IMR-90 (cell line): ENCODE measurements at regions not wholly inside any gene's neighbourhood (a gene's known extent, or its start where the extent isn't known, plus 50 kb on each side); places are given as distances from the start of the nearest gene placed in this dataset.

Experiments
- ATAC-seq: fragments of 200-7000 bp; cut with Tn5 transposase; 2 replicates; pipeline ENCODE4 v1.9.1; 2020; ENCODE audit warnings: low read depth, mild to moderate bottlenecking, moderate library complexity
- BruUV-seq: library from RNA; stranded (reverse); fragments of 400-500 nt; replicated peaks from 2 replicates; lab custom pipeline; 2021; lab: Mats Ljungman, UMichigan
- CTCF ChIA-PET: fragments of 300-600 bp; formaldehyde crosslinking; extraction: SDS; loops from one replicate; lab custom pipeline; 2021; ENCODE audit warnings: antibody characterized with exemption; lab: Yijun Ruan, JAX
- POLR2A ChIA-PET: fragments of 300-600 bp; sonication (Branson Sonifier 250); formaldehyde crosslinking; loops from one replicate; lab custom pipeline; 2022; ENCODE audit warnings: antibody characterized with exemption; ENCODE audit not compliant: unreplicated experiment; lab: Charles Lee
- DNase-seq: peaks from one replicate; pipeline ENCODE4 v3.0.0; 2013
- H2AFZ ChIP-seq: replicated peaks from 2 replicates; pipeline ENCODE3; 2013; ENCODE audit warnings: low read length, mild to moderate bottlenecking; ENCODE audit not compliant: poor library complexity
- H2AK5ac ChIP-seq: 2 replicates; pipeline ENCODE4 v1.6.1; 2013; ENCODE audit warnings: low read depth, low read length, inconsistent platforms
- H2AK9ac ChIP-seq: replicated peaks from 2 replicates; pipeline ENCODE3; 2013; ENCODE audit warnings: mild to moderate bottlenecking, low read depth, low read length, moderate library complexity; ENCODE audit not compliant: poor library complexity
- H2BK120ac ChIP-seq: 2 replicates; pipeline ENCODE4 v1.6.1; 2013; ENCODE audit warnings: low read depth, low read length, inconsistent platforms
- H2BK15ac ChIP-seq: 3 replicates; pipeline ENCODE4 v1.6.1; 2013; ENCODE audit warnings: low read depth, low read length, inconsistent platforms
- H2BK20ac ChIP-seq: 2 replicates; pipeline ENCODE4 v1.6.1; 2013; ENCODE audit warnings: low read depth, mild to moderate bottlenecking, inconsistent platforms, low read length, moderate library complexity
- H2BK5ac ChIP-seq: 2 replicates; pipeline ENCODE4 v1.6.1; 2013; ENCODE audit warnings: mild to moderate bottlenecking, low read depth, low read length, inconsistent platforms; ENCODE audit not compliant: poor library complexity, severe bottlenecking
- H3K14ac ChIP-seq: replicated peaks from 2 replicates; pipeline ENCODE4 v1.6.1; 2013; ENCODE audit warnings: low read depth, low read length, inconsistent platforms
- H3K18ac ChIP-seq: 2 replicates; pipeline ENCODE4 v1.6.1; 2013; ENCODE audit warnings: low read depth, low read length, control low read depth
- H3K23ac ChIP-seq: 2 replicates; pipeline ENCODE4 v1.6.1; 2013; ENCODE audit warnings: low read depth, low read length, inconsistent platforms
- H3K27ac ChIP-seq: 2 replicates; pipeline ENCODE4 v1.5.1; 2013; ENCODE audit warnings: mild to moderate bottlenecking, control low read depth, low read length; ENCODE audit not compliant: insufficient read depth
- H3K27me3 ChIP-seq: 2 replicates; pipeline ENCODE4 v1.6.1; 2013; ENCODE audit warnings: low read length; ENCODE audit not compliant: control insufficient read depth, insufficient read depth
- H3K36me3 ChIP-seq: 2 replicates; pipeline ENCODE4 v1.6.1; 2013; ENCODE audit warnings: low read length, mixed read lengths; ENCODE audit not compliant: control insufficient read depth, insufficient read depth
- H3K4ac ChIP-seq: 2 replicates; pipeline ENCODE4 v1.6.1; 2013; ENCODE audit warnings: low read depth, low read length, inconsistent platforms
- H3K4me1 ChIP-seq: 2 replicates; pipeline ENCODE4 v1.6.1; 2013; ENCODE audit warnings: low read length, mixed read lengths; ENCODE audit not compliant: control insufficient read depth, insufficient read depth
- H3K4me2 ChIP-seq: 2 replicates; pipeline ENCODE4 v1.6.1; 2013; ENCODE audit warnings: low read depth, mild to moderate bottlenecking, control low read depth, low read length, moderate library complexity
- H3K4me3 ChIP-seq: 2 replicates; pipeline ENCODE4 v1.5.1; 2013; ENCODE audit warnings: low read depth, mild to moderate bottlenecking, control low read depth, low read length, moderate library complexity; ENCODE audit not compliant: insufficient read depth
- H3K56ac ChIP-seq: 2 replicates; pipeline ENCODE4 v1.6.1; 2013; ENCODE audit warnings: low read length, inconsistent platforms; ENCODE audit not compliant: insufficient read depth; ENCODE audit errors: extremely low read depth
- H3K79me1 ChIP-seq, 2 experiments: 2 replicates each; pipeline ENCODE4 v1.6.1; 2013; ENCODE audit warnings: low read length in 2 of 2, inconsistent platforms in 1 of 2, low read depth in 1 of 2
- H3K9ac ChIP-seq: 2 replicates; pipeline ENCODE4 v1.6.1; 2013; ENCODE audit warnings: low read depth, low read length, control low read depth
- H3K9me1 ChIP-seq: 2 replicates; pipeline ENCODE4 v1.6.1; 2013; ENCODE audit warnings: low read length, inconsistent platforms; ENCODE audit not compliant: insufficient read depth
- H3K9me3 ChIP-seq: 2 replicates; pipeline ENCODE4 v1.6.1; 2013; ENCODE audit warnings: low read length; ENCODE audit not compliant: control insufficient read depth, insufficient read depth
- H4K20me1 ChIP-seq: 2 replicates; pipeline ENCODE4 v1.6.1; 2013; ENCODE audit warnings: low read length, inconsistent platforms; ENCODE audit not compliant: insufficient read depth
- H4K5ac ChIP-seq: 2 replicates; pipeline ENCODE4 v1.6.1; 2013; ENCODE audit warnings: mild to moderate bottlenecking, low read depth, low read length, control low read depth
- H4K8ac ChIP-seq, 2 experiments: 2 replicates each; pipeline ENCODE4 v1.6.1; 2013; ENCODE audit warnings: low read depth in 2 of 2, low read length in 2 of 2, control low read depth in 1 of 2, inconsistent platforms in 1 of 2
- H4K91ac ChIP-seq: 2 replicates; pipeline ENCODE4 v1.6.1; 2013; ENCODE audit warnings: low read depth, low read length, inconsistent platforms; ENCODE audit not compliant: insufficient read depth
- BHLHE40 ChIP-seq: fragments of 150-350 bp; IDR thresholded peaks from 2 replicates; pipeline ENCODE4 v1.6.1; 2016; ENCODE audit warnings: mild to moderate bottlenecking, low read depth, low read length
- NFE2L2 ChIP-seq: fragments of 150-350 bp; IDR thresholded peaks from 2 replicates; pipeline ENCODE4 v1.6.1; 2016; ENCODE audit warnings: low read depth, mild to moderate bottlenecking, low read length
- SMC3 ChIP-seq: fragments of 150-350 bp; IDR thresholded peaks from 2 replicates; pipeline ENCODE4 v1.6.1; 2016; ENCODE audit warnings: low read depth, mild to moderate bottlenecking, antibody characterized with exemption, low read length, moderate library complexity
- WGBS, 2 experiments: methylation state at CpG; one replicate each; pipeline versions ENCODE4 v1.1.5 to v1.1.7; 2013; ENCODE audit warnings: missing lambda C conversion rate in 2 of 2; ENCODE audit not compliant: insufficient read length in 1 of 2; ENCODE audit errors: extremely low coverage in 2 of 2; 5-methylcytosine and 5-hydroxymethylcytosine counted together
- dilution Hi-C: fragments of 300-500 bp; cut with HindIII; formaldehyde crosslinking; loops from one replicate; pipeline ENCODE4 v1.14.3; 2018; ENCODE audit warnings: low sequenced_read_pairs; ENCODE audit not compliant: unreplicated experiment
- in situ Hi-C: fragments of 300-500 bp; cut with MboI; formaldehyde crosslinking; loops from 3 replicates; pipeline ENCODE4 v1.14.3; 2019; ENCODE audit warnings: low sequenced_read_pairs, inconsistent platforms, mixed read lengths
- intact Hi-C: fragments of 100-400 bp; cut with micrococcal nuclease; formaldehyde crosslinking; loops from 2 replicates; pipeline ENCODE4 v1.10.0; 2022

DNA sequence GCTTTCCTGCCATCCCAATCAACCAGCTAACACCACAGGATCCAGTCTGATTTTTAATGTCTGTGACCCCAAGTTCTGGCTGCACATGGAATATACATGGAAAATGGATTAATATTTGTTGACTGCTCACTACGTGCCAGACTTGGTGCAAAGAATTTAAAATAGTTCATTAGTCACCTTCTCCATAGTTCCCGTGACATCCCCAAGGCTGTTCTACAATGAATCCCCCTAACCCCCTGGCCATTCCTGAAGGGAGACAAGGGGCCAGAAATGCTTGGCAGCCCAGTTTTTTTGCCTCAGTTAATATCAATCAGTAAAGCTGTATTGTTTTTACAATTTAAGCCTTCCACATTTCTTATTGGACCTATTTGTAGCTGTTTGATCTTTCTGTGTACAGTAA, 71.0 kb upstream of the ST3GAL5 start:
- Histone ChIP-seq H3K14ac (no peak overlapping the region), H2BK5ac (no peak overlapping the region), H4K8ac (no peak overlapping the region), H3K23ac (no peak overlapping the region), H2BK120ac (no peak overlapping the region), H3K27me3 (peaks cover 2% of the 10 kb centered on the region; the same call in 1 of the 2 replicates), H3K4me2 (no peak overlapping the region), H3K36me3 (no peaks in the 10 kb centered on the region), H4K20me1 (no peaks in the 10 kb centered on the region), H3K4me3 (no peak overlapping the region), H3K4ac (no peak overlapping the region), H3K4me1 (no peaks in the 10 kb centered on the region), H3K27ac (no peak overlapping the region), H2AK5ac (no peak overlapping the region), H3K18ac (no peak overlapping the region), H3K9me3 (peaks cover 13% of the 10 kb centered on the region), H3K9ac (no peak overlapping the region), H3K56ac (no peak overlapping the region), H2BK15ac (no peak overlapping the region), H4K91ac (no peak overlapping the region), H2BK20ac (no peak overlapping the region), H3K79me1 (no peaks in the 10 kb centered on the region; a peak in 1 of 4 replicates), H2AFZ (no peak overlapping the region), H2AK9ac (no peak overlapping the region), H3K9me1 (no peaks in the 10 kb centered on the region; the same call in 1 of the 2 replicates), H4K5ac (no peak overlapping the region)
- DNase-seq (no peak), ATAC-seq (no peak)
- in situ Hi-C loops (no loop called here), intact Hi-C loops (no loop called here), dilution Hi-C loops (no loop called here)
- BruUV-seq: no TSS peak
- ChIA-PET CTCF (interaction anchor here (0.7 to 1.2 kb wide), 2 partner anchors 14 to 70 kb away, joined by 3 read pairs; no protein-coding TSS in a partner anchor), POLR2A (no interaction called here)
- no CpG with 5 or more reads among the region's 2 CpGs for WGBS, 2 experiments
- TF ChIP-seq NFE2L2 (no peak), SMC3 (no peak), BHLHE40 (no peak)
